GM12878 (cell line): ENCODE measurements at regions not wholly inside any gene's neighbourhood (a gene's known extent, or its start where the extent isn't known, plus 50 kb on each side); places are given as distances from the start of the nearest gene placed in this dataset.

ENCODE experiments used
- ATAC-seq: fragments of 200-7000 bp; cut with Tn5 transposase; 3 replicates; pipeline ENCODE4 v1.9.1; 2020; ENCODE audit warnings: mild to moderate bottlenecking, moderate library complexity
- BruUV-seq: library from RNA; stranded (reverse); fragments of 400-500 nt; replicated peaks from 2 replicates; lab custom pipeline; 2021; lab: Mats Ljungman, UMichigan
- CTCF ChIA-PET: fragments of 300-600 bp; sonication (Branson Sonifier 250); formaldehyde crosslinking; extraction: SDS; loops from one replicate; lab custom pipeline; 2021; ENCODE audit warnings: inconsistent platforms; lab: Yijun Ruan, JAX
- POLR2A ChIA-PET: fragments of 350-600 bp; formaldehyde crosslinking; extraction: SDS; loops from one replicate; lab custom pipeline; 2021; ENCODE audit warnings: inconsistent platforms; lab: Charles Lee
- RAD21 ChIA-PET: fragments of 300-600 bp; sonication (Branson Sonifier 250); formaldehyde crosslinking; loops from one replicate; lab custom pipeline; 2023; ENCODE audit warnings: antibody characterized with exemption; ENCODE audit not compliant: unreplicated experiment; lab: Charles Lee
- SMC1A ChIA-PET: fragments of 300-600 bp; sonication (Branson Sonifier 250); formaldehyde crosslinking; loops from one replicate; lab custom pipeline; 2023; ENCODE audit not compliant: unreplicated experiment, uncharacterized antibody; lab: Charles Lee
- DNase-seq: peaks from one replicate; pipeline ENCODE4 v3.0.0-alpha.2; 2011; ENCODE audit warnings: low read depth, low spot score
- FAIRE-seq: peaks from 3 replicates; lab custom pipeline; 2011; peaks lifted over from hg19 to GRCh38; lab: Jason Lieb, UNC
- H2AFZ ChIP-seq: 2 replicates; pipeline ENCODE4 v1.6.0; 2011; ENCODE audit warnings: low read depth, low read length, control low read depth; ENCODE audit not compliant: control insufficient read depth
- H3K27ac ChIP-seq: 2 replicates; pipeline ENCODE4 v1.5.1; 2011; ENCODE audit warnings: control low read depth; ENCODE audit not compliant: control insufficient read depth, insufficient read depth
- H3K27me3 ChIP-seq, 2 experiments: replicated peaks in 1 of 2; 2 replicates each; pipeline versions ENCODE4 v1.6.0 to v1.6.1; 2011; ENCODE audit warnings: low read length in 1 of 2; ENCODE audit not compliant: control insufficient read depth in 2 of 2, insufficient read depth in 2 of 2
- H3K36me3 ChIP-seq, 2 experiments: 2 replicates each; pipeline ENCODE4 v1.5.1; 2011; ENCODE audit warnings: low read length in 1 of 2; ENCODE audit not compliant: control insufficient read depth in 2 of 2, insufficient read depth in 2 of 2
- H3K4me1 ChIP-seq: 2 replicates; pipeline ENCODE4 v1.6.1; 2011; ENCODE audit warnings: mild to moderate bottlenecking, low read length, moderate library complexity, mixed read lengths; ENCODE audit not compliant: control insufficient read depth, insufficient read depth
- H3K4me2 ChIP-seq: 2 replicates; pipeline ENCODE4 v1.6.0; 2011; ENCODE audit warnings: control low read depth; ENCODE audit not compliant: control insufficient read depth, insufficient read depth
- H3K4me3 ChIP-seq: fragments of 200-600 bp; sonication (generic); 2 replicates; pipeline ENCODE4 v1.5.1; 2016
- H3K79me2 ChIP-seq: 2 replicates; pipeline ENCODE4 v1.6.0; 2011; ENCODE audit warnings: low read length; ENCODE audit not compliant: control insufficient read depth, insufficient read depth
- H3K9ac ChIP-seq: 2 replicates; pipeline ENCODE4 v1.8.0; 2011; ENCODE audit warnings: low read length, control low read depth, mixed read lengths; ENCODE audit not compliant: control insufficient read depth, insufficient read depth
- H3K9me3 ChIP-seq: replicated peaks from 3 replicates; pipeline ENCODE4 v1.5.1; 2011; ENCODE audit warnings: mild to moderate bottlenecking, low read length; ENCODE audit not compliant: control insufficient read depth, insufficient read depth
- H4K20me1 ChIP-seq: 2 replicates; pipeline ENCODE4 v1.6.0; 2011; ENCODE audit not compliant: control insufficient read depth, insufficient read depth
- ATF7 ChIP-seq: fragments of 450-650 bp; IDR thresholded peaks from 2 replicates; pipeline ENCODE4 v1.6.1; 2016; ENCODE audit warnings: low read depth, mild to moderate bottlenecking
- CHD4 ChIP-seq: fragments of 200-600 bp; sonication (generic); IDR thresholded peaks from 2 replicates; pipeline ENCODE4 v1.6.1; 2016; ENCODE audit warnings: mild to moderate bottlenecking
- CREB1 ChIP-seq: IDR thresholded peaks from 2 replicates; pipeline ENCODE4 v1.6.1; 2012; ENCODE audit warnings: low read depth, mild to moderate bottlenecking, inconsistent platforms
- EZH2 ChIP-seq: IDR thresholded peaks from 2 replicates; pipeline ENCODE4 v1.6.1; 2012; ENCODE audit warnings: low read depth, mild to moderate bottlenecking, control low read depth, inconsistent platforms, low read length, borderline replicate concordance; ENCODE audit not compliant: control insufficient read depth
- HCFC1 ChIP-seq: fragments of 150-350 bp; IDR thresholded peaks from 2 replicates; pipeline ENCODE4 v1.6.1; 2014; ENCODE audit warnings: low read length
- JUNB ChIP-seq: IDR thresholded peaks from 2 replicates; pipeline ENCODE4 v1.6.1; 2016; ENCODE audit warnings: antibody characterized with exemption, mild to moderate bottlenecking
- MEF2B ChIP-seq: fragments of 450-650 bp; IDR thresholded peaks from 2 replicates; pipeline ENCODE4 v1.6.1; 2018; ENCODE audit warnings: mild to moderate bottlenecking, moderate library complexity; ENCODE audit not compliant: partially characterized antibody, poor library complexity, severe bottlenecking
- POLR2A ChIP-seq: IDR thresholded peaks from 2 replicates; pipeline ENCODE4 v1.6.1; 2011; ENCODE audit warnings: low read depth, mild to moderate bottlenecking, low read length
- SMARCA5 ChIP-seq: fragments of 450-650 bp; IDR thresholded peaks from 2 replicates; pipeline ENCODE4 v1.6.1; 2017; ENCODE audit warnings: mild to moderate bottlenecking
- SMC3 ChIP-seq: IDR thresholded peaks from 2 replicates; pipeline ENCODE4 v1.6.1; 2011; ENCODE audit warnings: low read length, improper control_type of control experiment, borderline replicate concordance
- ZNF622 ChIP-seq: fragments of 450-650 bp; IDR thresholded peaks from 2 replicates; pipeline ENCODE4 v1.6.1; 2017; ENCODE audit warnings: mild to moderate bottlenecking, inconsistent platforms
- WGBS: methylation state at CpG from one replicate; pipeline ENCODE4 v1.1.6; 2016; ENCODE audit warnings: low lambda C conversion rate; ENCODE audit not compliant: insufficient replicate concordance, insufficient coverage; ENCODE audit errors: missing lambda C conversion rate; 5-methylcytosine and 5-hydroxymethylcytosine counted together
- in situ Hi-C: fragments of 300-500 bp; cut with MboI; formaldehyde crosslinking; loops from 9 replicates; pipeline ENCODE4 v1.14.3; 2018; ENCODE audit warnings: mixed read lengths
- intact Hi-C: fragments of 100-400 bp; cut with micrococcal nuclease; formaldehyde crosslinking; loops from one replicate; pipeline ENCODE4 v1.14.2; 2022; ENCODE audit not compliant: unreplicated experiment
- TF ChIP-seq, protein P1 (sequence below): fragments of 150-350 bp; IDR thresholded peaks from 2 replicates; pipeline ENCODE4 v1.6.1; 2016; ENCODE audit warnings: low read depth, low read length
- TF ChIP-seq, protein P2 (sequence below): fragments of 450-650 bp; IDR thresholded peaks from 2 replicates; pipeline ENCODE4 v1.6.1; 2017; ENCODE audit warnings: mild to moderate bottlenecking, moderate library complexity
- TF ChIP-seq, protein P3 (sequence below): fragments of 450-650 bp; IDR thresholded peaks from 2 replicates; pipeline ENCODE4 v1.6.1; 2018; ENCODE audit warnings: borderline replicate concordance, mild to moderate bottlenecking; ENCODE audit not compliant: partially characterized antibody

DNA sequence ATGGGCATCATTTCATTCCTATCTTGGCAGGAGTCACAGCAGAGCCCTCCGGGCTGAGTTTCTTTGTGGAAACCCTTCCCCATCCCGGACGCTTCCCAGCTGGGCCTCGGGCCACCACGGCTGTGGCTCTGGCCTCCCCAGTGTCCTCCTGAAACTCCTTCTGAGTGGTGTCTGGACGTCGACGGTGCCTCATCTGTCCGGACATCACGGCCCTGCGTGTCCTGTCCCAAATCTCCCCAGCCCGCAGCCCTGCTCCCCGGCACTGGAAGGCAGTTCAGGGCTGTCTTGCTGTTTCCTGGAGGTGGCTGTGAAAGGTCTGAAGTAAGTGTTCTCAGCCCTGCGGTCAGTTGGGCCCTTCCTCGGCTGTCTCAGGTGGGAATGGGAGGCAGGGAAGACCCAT is 99.8 kb upstream of the TMEM18 start:
- ChIA-PET POLR2A (no interaction called here), CTCF (interaction anchor here (0.5 kb wide), 1 partner anchor 342 kb away, joined by 3 read pairs; no protein-coding TSS in a partner anchor), SMC1A (no interaction called here), RAD21 (no interaction called here)
- ATAC-seq (no peak), FAIRE-seq (no peak), DNase-seq (no peak)
- Histone ChIP-seq H3K4me2 (no peak overlapping the region), H3K4me1 (no peaks in the 10 kb centered on the region), H3K9me3 (no peaks in the 10 kb centered on the region), H3K9ac (no peak overlapping the region), H3K27me3 (no peaks in the 10 kb centered on the region; a peak in 1 of 4 replicates), H4K20me1 (no peaks in the 10 kb centered on the region), H3K27ac (no peak overlapping the region), H3K79me2 (no peaks in the 10 kb centered on the region), H2AFZ (no peak overlapping the region), H3K4me3 (no peak overlapping the region), H3K36me3 (no peaks in the 10 kb centered on the region)
- no TSS peak for BruUV-seq
- WGBS = 39% methylated on average over 15 of the region's 15 CpGs
- intact Hi-C loops (no loop called here), in situ Hi-C loops (no loop called here)
- TF ChIP-seq CHD4 (no peak), ATF7 (no peak), SMC3 (no peak), ZNF622 (no peak), POLR2A (no peak), HCFC1 (no peak), CREB1 (no peak), JUNB (no peak), MEF2B (no peak), EZH2 (no peak), SMARCA5 (no peak)
- TF ChIP-seq, protein P1, sequence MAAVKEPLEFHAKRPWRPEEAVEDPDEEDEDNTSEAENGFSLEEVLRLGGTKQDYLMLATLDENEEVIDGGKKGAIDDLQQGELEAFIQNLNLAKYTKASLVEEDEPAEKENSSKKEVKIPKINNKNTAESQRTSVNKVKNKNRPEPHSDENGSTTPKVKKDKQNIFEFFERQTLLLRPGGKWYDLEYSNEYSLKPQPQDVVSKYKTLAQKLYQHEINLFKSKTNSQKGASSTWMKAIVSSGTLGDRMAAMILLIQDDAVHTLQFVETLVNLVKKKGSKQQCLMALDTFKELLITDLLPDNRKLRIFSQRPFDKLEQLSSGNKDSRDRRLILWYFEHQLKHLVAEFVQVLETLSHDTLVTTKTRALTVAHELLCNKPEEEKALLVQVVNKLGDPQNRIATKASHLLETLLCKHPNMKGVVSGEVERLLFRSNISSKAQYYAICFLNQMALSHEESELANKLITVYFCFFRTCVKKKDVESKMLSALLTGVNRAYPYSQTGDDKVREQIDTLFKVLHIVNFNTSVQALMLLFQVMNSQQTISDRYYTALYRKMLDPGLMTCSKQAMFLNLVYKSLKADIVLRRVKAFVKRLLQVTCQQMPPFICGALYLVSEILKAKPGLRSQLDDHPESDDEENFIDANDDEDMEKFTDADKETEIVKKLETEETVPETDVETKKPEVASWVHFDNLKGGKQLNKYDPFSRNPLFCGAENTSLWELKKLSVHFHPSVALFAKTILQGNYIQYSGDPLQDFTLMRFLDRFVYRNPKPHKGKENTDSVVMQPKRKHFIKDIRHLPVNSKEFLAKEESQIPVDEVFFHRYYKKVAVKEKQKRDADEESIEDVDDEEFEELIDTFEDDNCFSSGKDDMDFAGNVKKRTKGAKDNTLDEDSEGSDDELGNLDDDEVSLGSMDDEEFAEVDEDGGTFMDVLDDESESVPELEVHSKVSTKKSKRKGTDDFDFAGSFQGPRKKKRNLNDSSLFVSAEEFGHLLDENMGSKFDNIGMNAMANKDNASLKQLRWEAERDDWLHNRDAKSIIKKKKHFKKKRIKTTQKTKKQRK = no peak
- TF ChIP-seq, protein P2, sequence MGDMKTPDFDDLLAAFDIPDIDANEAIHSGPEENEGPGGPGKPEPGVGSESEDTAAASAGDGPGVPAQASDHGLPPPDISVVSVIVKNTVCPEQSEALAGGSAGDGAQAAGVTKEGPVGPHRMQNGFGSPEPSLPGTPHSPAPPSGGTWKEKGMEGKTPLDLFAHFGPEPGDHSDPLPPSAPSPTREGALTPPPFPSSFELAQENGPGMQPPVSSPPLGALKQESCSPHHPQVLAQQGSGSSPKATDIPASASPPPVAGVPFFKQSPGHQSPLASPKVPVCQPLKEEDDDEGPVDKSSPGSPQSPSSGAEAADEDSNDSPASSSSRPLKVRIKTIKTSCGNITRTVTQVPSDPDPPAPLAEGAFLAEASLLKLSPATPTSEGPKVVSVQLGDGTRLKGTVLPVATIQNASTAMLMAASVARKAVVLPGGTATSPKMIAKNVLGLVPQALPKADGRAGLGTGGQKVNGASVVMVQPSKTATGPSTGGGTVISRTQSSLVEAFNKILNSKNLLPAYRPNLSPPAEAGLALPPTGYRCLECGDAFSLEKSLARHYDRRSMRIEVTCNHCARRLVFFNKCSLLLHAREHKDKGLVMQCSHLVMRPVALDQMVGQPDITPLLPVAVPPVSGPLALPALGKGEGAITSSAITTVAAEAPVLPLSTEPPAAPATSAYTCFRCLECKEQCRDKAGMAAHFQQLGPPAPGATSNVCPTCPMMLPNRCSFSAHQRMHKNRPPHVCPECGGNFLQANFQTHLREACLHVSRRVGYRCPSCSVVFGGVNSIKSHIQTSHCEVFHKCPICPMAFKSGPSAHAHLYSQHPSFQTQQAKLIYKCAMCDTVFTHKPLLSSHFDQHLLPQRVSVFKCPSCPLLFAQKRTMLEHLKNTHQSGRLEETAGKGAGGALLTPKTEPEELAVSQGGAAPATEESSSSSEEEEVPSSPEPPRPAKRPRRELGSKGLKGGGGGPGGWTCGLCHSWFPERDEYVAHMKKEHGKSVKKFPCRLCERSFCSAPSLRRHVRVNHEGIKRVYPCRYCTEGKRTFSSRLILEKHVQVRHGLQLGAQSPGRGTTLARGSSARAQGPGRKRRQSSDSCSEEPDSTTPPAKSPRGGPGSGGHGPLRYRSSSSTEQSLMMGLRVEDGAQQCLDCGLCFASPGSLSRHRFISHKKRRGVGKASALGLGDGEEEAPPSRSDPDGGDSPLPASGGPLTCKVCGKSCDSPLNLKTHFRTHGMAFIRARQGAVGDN = no peak
- TF ChIP-seq, protein P3, sequence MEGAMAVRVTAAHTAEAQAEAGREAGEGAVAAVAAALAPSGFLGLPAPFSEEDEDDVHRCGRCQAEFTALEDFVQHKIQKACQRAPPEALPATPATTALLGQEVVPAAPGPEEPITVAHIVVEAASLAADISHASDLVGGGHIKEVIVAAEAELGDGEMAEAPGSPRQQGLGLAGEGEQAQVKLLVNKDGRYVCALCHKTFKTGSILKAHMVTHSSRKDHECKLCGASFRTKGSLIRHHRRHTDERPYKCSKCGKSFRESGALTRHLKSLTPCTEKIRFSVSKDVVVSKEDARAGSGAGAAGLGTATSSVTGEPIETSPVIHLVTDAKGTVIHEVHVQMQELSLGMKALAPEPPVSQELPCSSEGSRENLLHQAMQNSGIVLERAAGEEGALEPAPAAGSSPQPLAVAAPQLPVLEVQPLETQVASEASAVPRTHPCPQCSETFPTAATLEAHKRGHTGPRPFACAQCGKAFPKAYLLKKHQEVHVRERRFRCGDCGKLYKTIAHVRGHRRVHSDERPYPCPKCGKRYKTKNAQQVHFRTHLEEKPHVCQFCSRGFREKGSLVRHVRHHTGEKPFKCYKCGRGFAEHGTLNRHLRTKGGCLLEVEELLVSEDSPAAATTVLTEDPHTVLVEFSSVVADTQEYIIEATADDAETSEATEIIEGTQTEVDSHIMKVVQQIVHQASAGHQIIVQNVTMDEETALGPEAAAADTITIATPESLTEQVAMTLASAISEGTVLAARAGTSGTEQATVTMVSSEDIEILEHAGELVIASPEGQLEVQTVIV = no peak
